HG03342 (cell line): ENCODE measurements at regions not wholly inside any gene's neighbourhood (a gene's known extent, or its start where the extent isn't known, plus 50 kb on each side); places are given as distances from the start of the nearest gene placed in this dataset.

ENCODE experiments used
- ATAC-seq: cut with Tn5 transposase; IDR thresholded peaks from one replicate; pipeline ENCODE4 v1.9.1; 2021; ENCODE audit warnings: mild to moderate bottlenecking, moderate library complexity; ENCODE audit not compliant: unreplicated experiment

DNA sequence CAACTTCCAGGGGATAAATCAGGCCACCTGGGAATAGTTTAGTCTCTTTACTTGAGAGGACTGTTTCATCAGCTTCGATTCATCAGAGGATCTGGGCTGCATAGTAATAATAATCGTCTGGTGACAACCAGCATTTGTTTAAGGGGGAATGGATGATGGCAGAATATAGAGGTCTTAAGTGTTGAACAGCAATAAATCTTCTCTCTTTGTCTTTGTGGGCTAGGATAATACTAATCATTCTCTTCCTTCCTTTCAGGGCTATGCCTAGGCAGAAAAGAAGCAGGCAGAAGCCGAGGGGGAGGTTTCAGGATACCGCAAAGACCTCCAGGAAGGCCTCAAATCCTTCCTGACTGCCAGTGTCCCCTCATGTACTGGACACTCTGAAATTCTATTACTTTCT lies 150.4 kb upstream of the GAREM1 start:
- no peak for ATAC-seq

DNA sequence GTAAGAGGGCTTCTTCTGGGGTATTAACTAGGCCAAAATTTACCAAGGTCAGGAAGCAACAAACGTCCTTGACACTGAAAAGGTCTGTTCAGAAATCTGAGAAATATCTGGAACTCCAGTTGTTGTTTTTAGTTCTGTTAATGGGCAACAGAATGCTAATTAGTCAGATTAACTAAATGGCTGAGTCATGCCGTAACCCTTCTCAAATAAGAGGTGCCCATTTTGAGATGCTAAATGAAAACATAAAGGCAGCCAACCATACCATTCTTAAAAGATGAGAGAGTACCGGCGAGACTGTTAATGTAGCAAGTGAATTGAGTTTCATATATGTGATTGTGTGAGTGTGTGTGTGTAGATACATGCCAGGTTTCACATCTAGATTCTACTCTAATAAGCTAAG lies 147.9 kb upstream of the GAREM1 start:
- no peak for ATAC-seq

DNA sequence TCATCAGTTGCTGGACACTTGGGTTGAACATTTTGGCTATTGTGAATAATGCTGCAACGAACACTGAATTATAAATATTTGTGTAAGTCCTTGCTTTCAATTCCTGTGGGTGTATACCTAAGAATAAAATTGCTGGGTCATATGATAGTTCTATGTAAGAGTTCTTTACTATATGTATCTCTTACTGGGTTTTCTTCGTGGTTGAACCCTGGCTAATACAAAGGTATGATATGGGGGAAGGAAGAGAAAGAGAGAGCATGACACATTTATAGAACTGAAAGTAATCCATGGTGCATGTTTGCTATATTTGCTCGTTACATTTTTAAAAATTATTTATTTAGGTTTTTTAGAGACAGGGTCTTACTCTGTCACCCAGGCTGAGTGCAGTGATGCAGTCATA lies 143.1 kb upstream of the GAREM1 start:
- no peak for ATAC-seq

DNA sequence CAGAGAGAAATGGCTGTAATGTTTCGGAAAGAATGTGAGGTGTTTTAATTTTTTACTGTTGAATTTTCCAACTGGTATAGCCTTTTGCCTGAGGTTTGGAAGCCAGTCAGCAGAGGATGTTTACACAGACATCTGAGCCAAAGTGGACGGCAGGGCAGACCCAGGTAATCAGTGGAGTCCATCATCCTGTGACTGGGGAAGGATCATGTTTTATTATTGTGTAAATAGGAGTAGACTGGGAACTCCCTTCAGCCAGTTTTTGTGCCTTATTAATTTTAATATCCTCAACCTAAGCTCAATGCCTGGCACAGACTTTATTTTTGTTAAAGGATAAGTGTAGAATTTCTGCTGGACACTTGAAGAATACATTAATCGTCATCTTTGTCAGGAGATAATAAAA lies 142.0 kb upstream of the GAREM1 start:
- ATAC-seq = no peak

DNA sequence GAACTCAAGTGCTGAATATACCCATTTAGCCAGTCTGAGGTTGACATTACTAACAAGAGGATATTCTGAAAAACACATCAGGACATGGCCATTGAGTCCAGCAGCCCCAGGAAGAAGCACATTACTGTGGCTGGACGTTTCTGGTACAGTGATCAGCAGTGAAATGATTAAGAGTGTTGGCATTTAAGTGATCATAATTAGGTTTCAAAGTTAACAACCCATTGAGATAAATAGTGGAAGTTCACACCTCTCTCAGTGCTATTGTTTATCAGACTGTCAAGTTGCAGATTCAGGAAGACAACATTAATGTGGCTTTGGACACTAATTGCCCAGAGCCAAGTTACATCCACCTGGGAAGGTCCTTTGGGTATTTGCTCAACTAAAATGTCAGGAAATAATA lies 139.5 kb upstream of the GAREM1 start:
- ATAC-seq = no peak

DNA sequence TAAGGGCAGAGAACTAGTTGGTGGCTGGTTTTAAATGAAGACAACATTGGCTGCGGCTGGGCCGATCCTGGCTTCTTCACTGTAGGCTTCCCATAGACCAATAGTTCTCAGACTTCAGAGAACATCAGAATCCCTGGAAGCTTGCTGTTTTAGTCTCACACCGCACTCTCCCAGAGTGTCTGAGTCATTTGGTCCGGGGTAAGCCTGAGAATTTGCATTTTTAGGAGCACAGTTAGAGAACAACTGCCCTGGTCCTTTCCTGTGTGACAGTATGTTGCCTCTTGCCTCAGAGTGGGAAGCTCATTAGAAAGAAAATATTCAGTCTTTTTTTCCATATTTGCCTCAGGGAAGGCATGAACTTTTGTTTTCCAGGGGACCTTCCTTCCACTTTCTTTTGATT lies 137.1 kb upstream of the GAREM1 start:
- no peak for ATAC-seq

DNA sequence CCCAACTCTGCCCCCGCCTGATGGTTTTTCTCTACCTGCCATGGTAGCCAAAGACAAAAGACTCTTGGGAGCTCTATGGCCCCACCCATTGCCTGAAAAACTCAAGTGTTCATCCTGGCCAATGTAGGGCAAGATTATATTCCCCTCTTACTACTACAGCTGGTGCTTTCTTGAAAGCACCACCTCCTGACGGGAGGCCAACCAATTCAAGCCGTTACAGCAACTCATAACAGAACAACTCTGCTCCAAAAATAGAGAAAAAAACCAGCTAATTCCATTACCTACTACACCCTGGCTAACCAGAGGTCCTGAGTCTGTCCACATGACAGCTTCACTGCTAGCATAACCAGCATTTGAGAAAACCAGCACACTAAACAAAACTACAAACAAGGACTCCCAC lies 127.5 kb upstream of the GAREM1 start:
- ATAC-seq = no peak

DNA sequence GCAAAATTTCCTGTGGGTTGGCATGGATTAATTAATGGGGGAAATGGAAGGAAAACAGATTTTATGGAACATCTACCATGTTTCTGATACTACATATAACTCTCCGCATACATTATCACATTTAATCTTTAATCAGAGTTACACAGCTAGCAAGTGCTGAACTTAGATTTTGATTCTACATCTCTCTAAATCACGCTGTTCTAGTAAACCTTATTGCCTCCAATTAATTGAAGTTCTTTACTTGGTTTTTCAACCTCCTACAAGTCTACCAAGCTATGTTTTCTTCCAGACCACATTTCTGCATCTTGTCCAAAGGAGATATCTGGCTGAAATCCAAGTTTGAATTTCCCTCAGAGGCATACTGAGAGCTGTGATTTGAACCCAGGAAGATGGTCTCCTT lies 125.8 kb upstream of the GAREM1 start:
- ATAC-seq = no peak

DNA sequence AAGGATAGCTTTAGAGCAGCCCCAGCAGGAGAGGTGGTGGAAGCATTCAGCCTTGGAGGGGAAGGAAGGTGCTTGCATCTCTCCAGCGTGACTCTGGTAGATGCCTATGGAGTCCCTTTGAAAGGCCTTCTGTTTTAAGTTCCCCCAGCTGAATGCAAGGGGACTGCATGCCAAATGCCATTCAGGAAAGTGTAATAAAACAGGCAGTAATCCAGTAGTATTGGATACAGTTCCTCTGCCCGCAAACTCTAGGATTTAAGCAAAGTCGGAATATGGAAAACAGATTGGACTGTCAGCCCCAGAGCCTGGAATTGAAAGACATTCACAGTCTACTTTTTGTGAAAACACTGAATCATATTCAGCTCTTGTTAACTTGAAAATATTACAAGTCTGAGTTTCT lies 125.2 kb upstream of the GAREM1 start:
- no peak for ATAC-seq

DNA sequence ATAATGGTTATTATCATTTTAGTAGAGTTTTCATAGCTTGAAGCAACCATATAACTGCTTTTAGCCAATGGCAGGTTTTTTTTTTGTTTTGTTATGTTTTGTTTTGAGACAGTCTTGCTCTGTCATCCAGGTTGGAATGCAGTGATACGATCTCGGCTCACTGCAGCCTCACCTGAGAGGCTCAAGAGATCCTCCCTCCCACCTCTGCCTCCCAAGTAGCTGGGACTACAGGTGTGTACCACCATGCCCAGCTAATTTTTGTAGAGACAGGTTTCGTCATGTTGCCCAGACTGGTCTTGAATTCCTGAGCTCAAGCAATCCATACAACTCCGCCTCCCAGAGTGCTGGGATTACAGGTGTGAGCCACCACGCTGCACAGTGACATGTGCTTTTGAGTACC lies 117.5 kb upstream of the GAREM1 start:
- no peak for ATAC-seq

DNA sequence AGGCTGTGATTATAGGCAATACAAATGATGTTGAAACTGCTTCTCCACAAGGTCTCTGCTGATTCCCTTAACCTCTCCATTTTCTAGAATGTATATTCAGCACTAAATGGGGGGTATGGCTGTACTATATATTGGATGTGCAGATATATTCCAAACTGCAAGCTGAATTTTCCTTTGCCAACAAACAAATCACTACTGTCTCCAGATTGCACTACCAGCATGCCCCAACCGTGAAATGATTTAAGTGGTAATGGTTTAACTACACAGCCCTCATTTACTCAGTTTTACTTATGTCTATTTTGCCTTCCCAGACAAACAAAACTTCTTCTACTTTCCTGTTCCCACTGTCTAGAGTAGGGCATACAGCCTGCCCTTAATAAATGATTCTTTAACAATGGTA lies 112.7 kb upstream of the GAREM1 start:
- no peak for ATAC-seq

DNA sequence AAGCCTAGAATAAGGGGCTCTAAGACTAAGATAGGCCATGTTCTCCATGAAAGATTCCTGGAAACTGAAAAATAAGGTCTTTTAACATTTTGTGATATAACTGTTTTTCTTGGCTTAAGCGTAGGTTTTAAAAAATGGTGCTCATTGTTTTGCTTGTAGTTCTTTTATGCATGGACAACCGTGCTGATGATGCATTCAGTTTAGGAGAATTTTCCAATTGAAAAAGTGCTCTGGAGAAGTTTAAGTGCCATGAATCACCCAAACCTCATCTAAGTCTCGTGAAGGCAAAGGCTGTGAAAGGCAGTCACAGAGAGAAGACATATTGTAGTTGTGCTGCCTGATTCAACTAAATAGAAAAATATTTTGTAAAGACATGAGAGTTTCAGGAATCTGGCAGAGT lies 111.8 kb upstream of the GAREM1 start:
- no peak for ATAC-seq

DNA sequence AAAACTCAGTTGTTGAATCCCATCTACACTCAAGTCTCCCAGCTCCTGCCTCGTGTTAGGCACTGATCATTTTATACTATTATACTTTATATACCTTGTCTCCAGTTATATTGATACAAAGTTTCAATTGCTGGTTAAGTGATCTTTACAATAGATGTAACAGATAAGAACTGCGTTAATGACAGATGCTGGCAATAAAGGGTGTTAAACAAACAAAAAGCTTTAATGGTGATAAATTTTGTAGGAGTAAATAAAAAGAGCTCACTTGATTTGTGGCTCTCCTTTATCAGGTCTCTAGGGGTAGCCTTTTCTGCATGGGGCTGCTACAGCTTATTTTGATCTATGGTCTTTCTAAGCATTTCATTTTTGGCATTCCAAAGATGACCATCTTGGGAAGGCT lies 106.9 kb upstream of the GAREM1 start:
- ATAC-seq = no peak

DNA sequence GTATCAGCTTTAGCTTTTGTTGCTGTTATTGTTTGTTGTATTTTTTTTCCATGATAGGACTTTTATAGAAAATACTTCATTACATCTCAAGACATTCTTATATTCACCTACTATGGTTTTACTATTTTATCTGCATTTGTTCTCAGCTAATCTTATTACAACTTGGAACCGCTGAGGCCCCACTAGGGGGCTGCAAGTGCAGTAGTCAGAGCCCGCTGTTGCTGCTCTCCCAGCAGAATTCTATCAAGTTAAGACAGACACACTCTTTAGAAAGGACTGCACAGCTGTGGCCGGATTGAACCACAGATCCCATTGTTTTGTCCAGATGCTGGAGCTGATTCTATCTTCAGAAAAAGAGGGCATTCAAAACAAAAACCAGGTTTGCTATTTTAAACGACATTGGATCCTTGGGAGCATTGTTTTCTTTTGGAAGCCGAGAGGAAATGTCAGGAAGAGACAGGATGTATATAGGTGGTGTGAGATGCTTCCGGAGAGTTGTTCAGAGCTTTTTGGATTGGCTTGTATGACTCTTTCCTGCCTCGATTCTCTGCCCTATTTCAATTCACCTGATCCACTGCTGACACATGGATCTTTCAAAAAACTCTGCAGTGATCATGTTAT lies 105.7 kb upstream of the GAREM1 start:
- no peak for ATAC-seq

DNA sequence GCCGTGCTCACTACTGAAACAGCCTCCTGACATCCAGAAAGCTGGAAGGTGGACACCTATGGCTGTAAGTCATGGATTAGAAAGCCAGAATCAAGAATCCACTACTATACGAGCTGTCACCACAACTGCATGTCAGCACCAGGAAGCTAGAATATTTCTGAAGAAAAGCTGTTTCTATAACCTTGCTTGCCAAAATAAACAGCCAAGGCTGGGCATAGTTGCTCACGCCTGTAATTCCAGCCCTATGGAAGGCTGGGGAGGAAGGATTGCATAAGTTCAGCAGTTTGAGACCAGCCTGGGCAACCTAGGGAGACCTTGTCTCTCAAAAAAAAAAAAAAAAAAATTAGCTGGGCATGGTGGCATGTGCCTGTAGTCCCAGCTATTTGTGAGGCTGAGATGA lies 96.3 kb upstream of the GAREM1 start:
- no peak for ATAC-seq

DNA sequence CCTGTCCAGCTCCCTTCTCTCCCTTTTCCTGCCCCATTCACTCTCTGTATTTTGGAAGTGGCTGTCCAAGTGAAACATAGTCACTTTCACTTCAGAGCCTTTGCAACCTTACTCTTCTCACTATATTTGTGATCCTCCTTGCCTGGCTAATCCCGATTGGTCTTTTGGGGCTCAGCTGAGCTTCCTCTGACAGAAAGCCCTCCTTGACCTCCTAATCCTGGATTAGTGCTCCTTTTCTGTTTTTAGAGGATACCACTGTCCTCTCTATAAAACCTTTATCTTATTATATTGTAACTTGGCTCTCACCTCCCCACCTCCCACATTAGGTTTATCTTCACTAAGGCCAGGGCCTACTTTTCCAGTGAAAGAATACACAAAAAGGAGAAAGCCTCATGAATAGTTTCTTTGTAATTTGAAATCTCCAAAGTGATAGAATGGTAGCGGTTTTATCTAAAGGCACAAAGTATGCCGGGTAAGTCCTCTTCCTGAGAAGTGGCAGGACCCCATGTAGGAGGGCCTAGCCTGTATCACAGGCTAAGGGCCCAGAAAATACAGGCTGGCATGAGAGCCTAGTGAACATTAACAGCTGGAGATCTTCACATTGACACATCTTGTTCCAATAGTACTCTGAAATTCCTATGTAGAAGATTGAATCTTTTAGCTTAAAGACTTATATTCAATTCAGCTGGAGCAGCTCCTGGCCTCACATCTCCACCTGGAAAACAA lies 83.1 kb upstream of the GAREM1 start:
- ATAC-seq = no peak

DNA sequence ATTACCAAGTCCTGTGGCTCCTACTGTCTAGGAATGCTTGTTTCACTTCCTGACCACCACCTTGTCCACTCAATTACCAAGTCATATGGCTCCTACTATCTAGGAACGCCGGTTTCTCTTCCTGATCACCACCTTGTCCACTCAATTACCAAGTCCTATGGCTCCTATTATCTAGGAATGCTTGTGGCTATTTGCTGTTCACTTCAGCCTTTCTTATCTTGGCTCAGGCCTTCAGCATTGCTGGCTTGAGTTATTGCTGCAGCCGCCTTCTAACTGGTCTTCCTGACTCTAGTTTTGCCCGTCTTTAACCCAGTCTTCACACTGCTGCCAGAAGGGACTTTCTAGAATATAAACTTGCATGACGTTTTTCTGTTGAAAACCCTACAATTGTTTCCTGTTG lies 82.5 kb upstream of the GAREM1 start:
- ATAC-seq = no peak

DNA sequence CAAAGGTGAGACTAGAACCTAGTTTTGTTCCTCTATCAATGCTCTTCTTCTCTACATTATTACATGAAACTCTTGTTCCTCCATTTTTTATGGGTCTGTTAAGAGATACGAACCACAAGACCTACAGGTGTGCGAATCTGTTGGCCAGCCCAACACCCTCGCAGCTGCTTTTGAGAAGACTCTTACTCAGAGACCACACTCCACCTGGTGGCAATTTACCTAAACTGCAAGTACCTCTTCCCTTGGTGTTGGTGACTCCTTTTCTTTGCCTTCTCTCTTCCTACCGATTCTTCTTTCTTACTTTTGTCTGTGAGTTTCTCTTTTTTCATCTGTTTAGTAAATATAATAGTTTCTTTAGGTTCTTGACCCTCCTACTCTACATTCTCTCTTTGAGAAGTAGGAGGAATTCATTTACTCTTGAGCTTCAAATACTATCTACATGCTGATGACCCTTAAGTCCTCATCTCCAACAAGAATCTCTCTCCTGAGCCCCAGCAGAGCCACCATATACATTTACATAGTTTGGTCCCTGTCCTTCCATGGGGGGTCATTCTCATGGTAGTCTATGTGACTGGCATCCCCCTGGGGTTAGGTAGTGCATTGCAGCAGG lies 81.8 kb upstream of the GAREM1 start:
- ATAC-seq = peak; percentile 85

DNA sequence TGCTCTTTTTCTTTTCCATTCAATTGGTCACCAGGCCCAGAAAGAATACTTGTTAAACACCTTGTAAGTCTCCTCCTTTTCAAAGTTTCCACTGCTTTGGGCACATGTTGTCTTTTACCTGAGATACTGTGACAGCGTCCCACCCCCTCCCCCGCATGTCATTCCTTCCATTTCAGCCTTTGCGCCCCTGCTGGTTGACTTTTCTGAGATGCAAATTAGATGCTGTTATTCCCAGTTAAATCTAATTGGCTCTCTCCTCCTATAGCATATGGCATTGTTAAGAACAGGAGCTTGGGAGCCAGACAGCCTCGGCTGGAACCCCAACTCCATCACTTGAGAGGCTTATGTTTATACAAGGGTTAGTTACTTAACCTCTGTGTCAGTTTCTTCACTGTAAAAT lies 80.3 kb upstream of the GAREM1 start:
- ATAC-seq = no peak

DNA sequence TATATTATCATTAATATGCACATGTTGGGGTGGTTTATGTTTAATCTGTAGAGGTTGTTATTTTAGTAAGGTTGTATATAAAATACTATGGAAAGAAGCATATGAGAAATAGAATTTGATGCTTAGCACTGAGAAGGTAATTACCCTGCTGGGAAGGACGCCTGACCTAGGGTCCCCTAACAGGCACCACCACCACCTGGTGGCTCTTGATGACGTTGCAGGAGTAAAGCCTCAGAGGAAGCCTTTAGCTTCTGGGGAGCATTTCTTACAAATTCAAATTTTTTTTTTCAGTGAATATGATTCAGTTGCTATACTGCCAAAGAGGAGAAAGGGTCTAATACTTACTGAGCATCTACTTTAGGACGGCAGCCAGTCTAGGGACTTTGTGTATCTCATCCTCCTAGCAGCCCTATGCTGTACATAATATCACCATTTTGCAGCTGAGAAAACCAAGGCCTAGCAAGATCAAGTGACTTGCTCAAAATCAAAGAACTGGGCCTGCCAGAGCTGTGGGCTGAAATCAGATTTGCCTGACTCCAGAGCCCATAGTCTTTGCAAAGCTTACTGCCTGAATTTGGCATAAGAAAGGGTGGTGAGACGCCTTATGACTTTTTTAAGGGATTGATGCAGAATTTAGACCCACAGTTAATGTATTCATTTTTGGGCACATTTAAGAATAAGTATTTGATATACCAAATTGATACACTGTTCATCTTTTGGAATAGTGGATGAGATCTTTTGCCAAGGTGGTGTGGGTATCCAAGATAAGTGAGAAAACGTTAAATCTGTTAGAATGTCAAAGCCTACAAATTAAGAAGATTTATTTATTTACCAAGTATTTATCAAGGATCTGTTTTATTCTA lies 78.8 kb upstream of the GAREM1 start:
- peak; percentile 86 for ATAC-seq

DNA sequence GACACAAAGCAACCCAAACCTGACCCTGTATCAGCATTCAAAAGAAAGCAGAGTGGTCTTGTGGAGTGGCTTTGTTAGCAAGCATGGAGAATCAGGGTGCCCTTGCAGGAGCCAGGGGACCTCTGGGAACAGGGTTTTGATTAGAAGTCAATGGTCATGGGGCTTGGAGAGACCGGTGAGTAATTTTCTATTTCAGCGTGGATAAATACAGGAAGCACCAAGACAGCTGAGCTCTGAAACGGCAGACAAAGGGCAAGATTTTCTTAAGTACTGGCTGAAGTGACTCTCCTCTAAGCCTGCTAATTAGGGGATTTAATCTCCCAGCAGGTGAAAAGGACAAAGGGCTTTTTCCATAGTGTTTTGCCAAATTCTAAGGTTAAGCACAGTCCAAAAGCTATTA lies 78.0 kb upstream of the GAREM1 start:
- no peak for ATAC-seq

DNA sequence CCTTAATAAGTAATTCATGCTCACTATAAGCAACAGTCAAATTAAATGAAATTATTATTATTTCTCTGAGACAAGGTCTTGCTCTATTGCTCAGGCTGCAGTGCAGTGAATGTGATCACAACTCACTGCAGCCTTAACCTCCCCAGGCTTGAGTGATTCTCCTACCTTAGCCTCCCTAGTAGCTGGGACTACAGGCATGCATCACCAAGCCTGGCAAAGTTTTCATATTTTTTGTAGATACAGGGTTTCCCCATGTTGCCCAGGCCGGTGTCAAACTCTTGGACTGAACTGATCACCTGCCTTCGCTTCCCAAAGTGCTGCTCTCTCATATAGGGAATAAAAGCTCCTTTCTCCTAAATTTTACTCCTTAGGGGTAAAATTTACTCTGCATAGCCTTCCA lies 74.9 kb upstream of the GAREM1 start:
- no peak for ATAC-seq
